ENCODE measurements at regions not wholly inside any gene's neighbourhood (a gene's known extent, or its start where the extent isn't known, plus 50 kb on each side); places are given as distances from the start of the nearest gene placed in this dataset.

GRCh38 chr1:10912441-10912840, 100.0 kb upstream of the TARDBP start:
- ChIA-PET CTCF (interaction anchor here (0.6 to 0.9 kb wide), 2 partner anchors 13 to 374 kb away, joined by 3 read pairs; no protein-coding TSS in a partner anchor), POLR2A (no interaction called here)
- no peak overlapping the region for H3K27ac ChIP-seq (ENCODE audit: insufficient read depth in 1 of 2, low read depth in 1 of 2, low read length in 2 of 2, poor library complexity in 1 of 2, severe bottlenecking in 2 of 2)
- 92% methylated on average over 16 of the region's 17 CpGs for WGBS (ENCODE audit: insufficient coverage)
- H3K4me1 ChIP-seq (ENCODE audit: control extremely low read depth in 1 of 4, control insufficient read depth in 4 of 4, insufficient read depth in 4 of 4, low read length in 3 of 4): peaks cover 0 to 6% (median 2%) of the 10 kb centered on the region in 4 experiments
- DNase-seq: no peak
- H3K27me3 ChIP-seq (replicated peaks in 2 of 5; ENCODE audit: control insufficient read depth in 4 of 5, insufficient read depth in 5 of 5, low read length in 4 of 5): no peaks in the 10 kb centered on the region
- no peaks in the 10 kb centered on the region for H3K36me3 ChIP-seq (ENCODE audit: control insufficient read depth in 4 of 4, insufficient read depth in 4 of 4, low read length in 3 of 4)
- H3K4me3 ChIP-seq (ENCODE audit: control insufficient read depth in 1 of 7, extremely low read depth in 1 of 7, insufficient read depth in 4 of 7, low read depth in 2 of 7, low read length in 6 of 7): no peak overlapping the region
- no peaks in the 10 kb centered on the region for H3K9me3 ChIP-seq (ENCODE audit: control extremely low read depth in 1 of 5, control insufficient read depth in 4 of 5, insufficient read depth in 2 of 5, low read depth in 1 of 5, low read length in 4 of 5)

GRCh38 chr1:10914056-10914455, 98.4 kb upstream of the TARDBP start:
- DNase-seq: no peak
- H3K4me3 ChIP-seq (ENCODE audit: control insufficient read depth in 1 of 7, extremely low read depth in 1 of 7, insufficient read depth in 4 of 7, low read depth in 2 of 7, low read length in 6 of 7): no peak overlapping the region
- H3K9me3 ChIP-seq (ENCODE audit: control extremely low read depth in 1 of 5, control insufficient read depth in 4 of 5, insufficient read depth in 2 of 5, low read depth in 1 of 5, low read length in 4 of 5): no peaks in the 10 kb centered on the region
- ChIA-PET CTCF (interaction anchor here (0.9 kb wide), 1 partner anchor 44 kb away, joined by 3 read pairs; no protein-coding TSS in a partner anchor), POLR2A (no interaction called here)
- no peak overlapping the region for H3K27ac ChIP-seq (ENCODE audit: insufficient read depth in 1 of 2, low read depth in 1 of 2, low read length in 2 of 2, poor library complexity in 1 of 2, severe bottlenecking in 2 of 2)
- H3K36me3 ChIP-seq (ENCODE audit: control insufficient read depth in 4 of 4, insufficient read depth in 4 of 4, low read length in 3 of 4): no peaks in the 10 kb centered on the region
- H3K27me3 ChIP-seq (replicated peaks in 2 of 5; ENCODE audit: control insufficient read depth in 4 of 5, insufficient read depth in 5 of 5, low read length in 4 of 5): no peaks in the 10 kb centered on the region
- peaks cover 0 to 14% (median 11%) of the 10 kb centered on the region in 4 experiments for H3K4me1 ChIP-seq (ENCODE audit: control extremely low read depth in 1 of 4, control insufficient read depth in 4 of 4, insufficient read depth in 4 of 4, low read length in 3 of 4)
- 100% methylated on average over 4 of the region's 5 CpGs for WGBS (ENCODE audit: insufficient coverage)

GRCh38 chr1:10915594-10915993, 96.9 kb upstream of the TARDBP start:
- H3K4me3 ChIP-seq (ENCODE audit: control insufficient read depth in 1 of 7, extremely low read depth in 1 of 7, insufficient read depth in 4 of 7, low read depth in 2 of 7, low read length in 6 of 7): no peak overlapping the region
- DNase-seq: no peak
- H3K4me1 ChIP-seq (ENCODE audit: control extremely low read depth in 1 of 4, control insufficient read depth in 4 of 4, insufficient read depth in 4 of 4, low read length in 3 of 4): peaks cover 0 to 14% (median 9%) of the 10 kb centered on the region in 4 experiments
- H3K27me3 ChIP-seq (replicated peaks in 2 of 5; ENCODE audit: control insufficient read depth in 4 of 5, insufficient read depth in 5 of 5, low read length in 4 of 5): no peaks in the 10 kb centered on the region
- no peak overlapping the region for H3K27ac ChIP-seq (ENCODE audit: insufficient read depth in 1 of 2, low read depth in 1 of 2, low read length in 2 of 2, poor library complexity in 1 of 2, severe bottlenecking in 2 of 2)
- no CpG with 5 or more reads among the region's 8 CpGs for WGBS (ENCODE audit: insufficient coverage)
- ChIA-PET CTCF (no interaction called here), POLR2A (no interaction called here)
- H3K9me3 ChIP-seq (ENCODE audit: control extremely low read depth in 1 of 5, control insufficient read depth in 4 of 5, insufficient read depth in 2 of 5, low read depth in 1 of 5, low read length in 4 of 5): no peaks in the 10 kb centered on the region
- H3K36me3 ChIP-seq (ENCODE audit: control insufficient read depth in 4 of 4, insufficient read depth in 4 of 4, low read length in 3 of 4): no peaks in the 10 kb centered on the region

GRCh38 chr1:10916311-10916710, 96.1 kb upstream of the TARDBP start:
- DNase-seq: no peak
- Histone ChIP-seq H3K4me1 (ENCODE audit: control extremely low read depth in 1 of 4, control insufficient read depth in 4 of 4, insufficient read depth in 4 of 4, low read length in 3 of 4) (peaks cover 0 to 14% (median 9%) of the 10 kb centered on the region in 4 experiments), H3K4me3 (ENCODE audit: control insufficient read depth in 1 of 7, extremely low read depth in 1 of 7, insufficient read depth in 4 of 7, low read depth in 2 of 7, low read length in 6 of 7) (no peak overlapping the region), H3K27me3 (replicated peaks in 2 of 5; ENCODE audit: control insufficient read depth in 4 of 5, insufficient read depth in 5 of 5, low read length in 4 of 5) (no peaks in the 10 kb centered on the region), H3K36me3 (ENCODE audit: control insufficient read depth in 4 of 4, insufficient read depth in 4 of 4, low read length in 3 of 4) (no peaks in the 10 kb centered on the region), H3K9me3 (ENCODE audit: control extremely low read depth in 1 of 5, control insufficient read depth in 4 of 5, insufficient read depth in 2 of 5, low read depth in 1 of 5, low read length in 4 of 5) (no peaks in the 10 kb centered on the region), H3K27ac (ENCODE audit: insufficient read depth in 1 of 2, low read depth in 1 of 2, low read length in 2 of 2, poor library complexity in 1 of 2, severe bottlenecking in 2 of 2) (no peak overlapping the region)
- WGBS (ENCODE audit: insufficient coverage): 75% methylated on average over 2 of the region's 5 CpGs
- ChIA-PET CTCF (no interaction called here), POLR2A (no interaction called here)

GRCh38 chr1:10916991-10917390, 95.5 kb upstream of the TARDBP start:
- H3K4me3 ChIP-seq (ENCODE audit: control insufficient read depth in 1 of 7, extremely low read depth in 1 of 7, insufficient read depth in 4 of 7, low read depth in 2 of 7, low read length in 6 of 7): no peak overlapping the region
- no peaks in the 10 kb centered on the region for H3K36me3 ChIP-seq (ENCODE audit: control insufficient read depth in 4 of 4, insufficient read depth in 4 of 4, low read length in 3 of 4)
- H3K27me3 ChIP-seq (replicated peaks in 2 of 5; ENCODE audit: control insufficient read depth in 4 of 5, insufficient read depth in 5 of 5, low read length in 4 of 5): no peaks in the 10 kb centered on the region
- 97% methylated on average over 10 of the region's 10 CpGs for WGBS (ENCODE audit: insufficient coverage)
- DNase-seq: no peak
- no peaks in the 10 kb centered on the region for H3K9me3 ChIP-seq (ENCODE audit: control extremely low read depth in 1 of 5, control insufficient read depth in 4 of 5, insufficient read depth in 2 of 5, low read depth in 1 of 5, low read length in 4 of 5)
- POLR2A ChIA-PET: no interaction called here
- H3K27ac ChIP-seq (ENCODE audit: insufficient read depth in 1 of 2, low read depth in 1 of 2, low read length in 2 of 2, poor library complexity in 1 of 2, severe bottlenecking in 2 of 2): no peak overlapping the region
- H3K4me1 ChIP-seq (ENCODE audit: control extremely low read depth in 1 of 4, control insufficient read depth in 4 of 4, insufficient read depth in 4 of 4, low read length in 3 of 4): peaks cover 0 to 14% (median 9%) of the 10 kb centered on the region in 4 experiments
- CTCF ChIA-PET: interaction anchor here (0.6 to 1.0 kb wide), 3 partner anchors 11 to 139 kb away, joined by 3 read pairs; no protein-coding TSS in a partner anchor

- Histone ChIP-seq H3K9me3 (ENCODE audit: control extremely low read depth in 1 of 5, control insufficient read depth in 4 of 5, insufficient read depth in 2 of 5, low read depth in 1 of 5, low read length in 4 of 5) (no peaks in the 10 kb centered on the region), H3K4me3 (ENCODE audit: control insufficient read depth in 1 of 7, extremely low read depth in 1 of 7, insufficient read depth in 4 of 7, low read depth in 2 of 7, low read length in 6 of 7) (no peak overlapping the region), H3K4me1 (ENCODE audit: control extremely low read depth in 1 of 4, control insufficient read depth in 4 of 4, insufficient read depth in 4 of 4, low read length in 3 of 4) (peaks cover 0 to 14% (median 9%) of the 10 kb centered on the region in 4 experiments), H3K27me3 (replicated peaks in 2 of 5; ENCODE audit: control insufficient read depth in 4 of 5, insufficient read depth in 5 of 5, low read length in 4 of 5) (no peaks in the 10 kb centered on the region), H3K36me3 (ENCODE audit: control insufficient read depth in 4 of 4, insufficient read depth in 4 of 4, low read length in 3 of 4) (no peaks in the 10 kb centered on the region), H3K27ac (ENCODE audit: insufficient read depth in 1 of 2, low read depth in 1 of 2, low read length in 2 of 2, poor library complexity in 1 of 2, severe bottlenecking in 2 of 2) (no peak overlapping the region)
- CTCF ChIA-PET: interaction anchor here (0.6 to 1.4 kb wide), 6 partner anchors 8 to 316 kb away, joined by 3 to 9 read pairs (median 3); no protein-coding TSS in a partner anchor
- POLR2A ChIA-PET: no interaction called here
- 38% methylated on average over 4 of the region's 10 CpGs for WGBS (ENCODE audit: insufficient coverage)
- peak; percentile 25 to 86 (median 66) for DNase-seq
Observed at GRCh38 chr1:10917513-10918454, 94.7 kb upstream of the TARDBP start.

GRCh38 chr1:10918531-10918930, 93.9 kb upstream of the TARDBP start:
- POLR2A ChIA-PET: no interaction called here
- H3K27me3 ChIP-seq (replicated peaks in 2 of 5; ENCODE audit: control insufficient read depth in 4 of 5, insufficient read depth in 5 of 5, low read length in 4 of 5): no peaks in the 10 kb centered on the region

More at GRCh38 chr1:10918531-10918930, 93.9 kb upstream of the TARDBP start:
- no peak overlapping the region for H3K4me3 ChIP-seq (ENCODE audit: control insufficient read depth in 1 of 7, extremely low read depth in 1 of 7, insufficient read depth in 4 of 7, low read depth in 2 of 7, low read length in 6 of 7)
- CTCF ChIA-PET: interaction anchor here (0.6 to 1.4 kb wide), 4 partner anchors 9 to 317 kb away, joined by 3 to 9 read pairs (median 3); no protein-coding TSS in a partner anchor
- H3K27ac ChIP-seq (ENCODE audit: insufficient read depth in 1 of 2, low read depth in 1 of 2, low read length in 2 of 2, poor library complexity in 1 of 2, severe bottlenecking in 2 of 2): no peak overlapping the region
- H3K4me1 ChIP-seq (ENCODE audit: control extremely low read depth in 1 of 4, control insufficient read depth in 4 of 4, insufficient read depth in 4 of 4, low read length in 3 of 4): peaks cover 0 to 14% (median 9%) of the 10 kb centered on the region in 4 experiments
- no peaks in the 10 kb centered on the region for H3K36me3 ChIP-seq (ENCODE audit: control insufficient read depth in 4 of 4, insufficient read depth in 4 of 4, low read length in 3 of 4)
- no peaks in the 10 kb centered on the region for H3K9me3 ChIP-seq (ENCODE audit: control extremely low read depth in 1 of 5, control insufficient read depth in 4 of 5, insufficient read depth in 2 of 5, low read depth in 1 of 5, low read length in 4 of 5)
- 88% methylated on average over 5 of the region's 5 CpGs for WGBS (ENCODE audit: insufficient coverage)
- DNase-seq: no peak
